HG03039 (cell line): ENCODE measurements at regions not wholly inside any gene's neighbourhood (a gene's known extent, or its start where the extent isn't known, plus 50 kb on each side); places are given as distances from the start of the nearest gene placed in this dataset.
"Not testable (repeated sequence)": the region's sequence is repeated elsewhere in the genome, so short reads cannot be mapped to it uniquely, and the experiment has no call there.

Source experiments
- ATAC-seq: cut with Tn5 transposase; IDR thresholded peaks from one replicate; pipeline ENCODE4 v1.9.1; 2021; ENCODE audit warnings: mild to moderate bottlenecking, moderate library complexity; ENCODE audit not compliant: unreplicated experiment

- ATAC-seq = no peak
Observed at GRCh38 chr7:55299273-55299967, 65.7 kb upstream of the LANCL2 start.

DNA sequence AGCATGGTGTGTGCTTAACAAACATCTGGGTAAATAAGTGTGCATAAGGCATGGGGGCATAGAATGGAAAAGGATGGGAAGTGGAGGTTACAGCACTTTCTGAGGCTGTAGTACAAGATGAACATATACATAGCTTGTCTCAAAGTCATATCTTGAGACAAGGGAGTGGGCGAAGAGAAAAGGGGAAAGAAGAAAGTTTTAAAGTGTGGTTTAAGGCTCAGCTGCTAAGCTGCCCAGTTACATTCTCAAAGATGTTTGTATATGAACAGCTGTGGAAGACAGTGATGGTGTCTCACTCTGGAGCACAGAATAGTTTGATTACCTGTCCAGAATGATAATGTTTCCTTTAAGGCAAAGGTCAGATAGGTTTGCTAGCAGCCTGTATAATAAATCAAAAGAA is 61.9 kb upstream of the LANCL2 start:
- peak; percentile 72 for ATAC-seq

- ATAC-seq = no peak
Observed at GRCh38 chr7:55304018-55304762, 60.9 kb upstream of the LANCL2 start.

DNA sequence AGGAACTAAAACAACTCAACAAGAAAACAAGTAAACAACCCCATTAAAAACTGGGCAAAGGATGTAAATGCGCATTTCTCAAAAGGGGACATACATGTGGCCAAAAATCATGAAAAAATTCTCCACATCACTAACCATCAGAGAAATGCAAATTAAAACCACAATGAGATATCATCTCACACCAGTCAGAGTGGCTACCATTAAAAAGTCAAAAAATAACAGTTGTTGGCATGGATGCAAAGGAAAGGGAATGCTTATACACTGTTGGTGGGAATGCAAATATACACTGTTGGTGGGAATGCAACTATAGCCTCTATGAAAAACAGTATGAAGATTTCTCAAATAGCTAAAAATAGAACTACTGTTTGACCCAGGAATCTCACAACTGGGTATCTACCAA is 60.0 kb upstream of the LANCL2 start:
- ATAC-seq = no peak

GRCh38 chr7:55306331-55306730 is 58.8 kb upstream of the LANCL2 start:
- ATAC-seq = no peak

GRCh38 chr7:55307123-55307916 is 57.8 kb upstream of the LANCL2 start:
- ATAC-seq = no peak

- no peak for ATAC-seq
Observed at GRCh38 chr7:55308186-55308929, 56.8 kb upstream of the LANCL2 start.

- peak; percentile 89 for ATAC-seq
Observed at GRCh38 chr7:55309040-55309991, 55.8 kb upstream of the LANCL2 start.

GRCh38 chr7:55310287-55311025 is 54.7 kb upstream of the LANCL2 start:
- no peak for ATAC-seq

DNA sequence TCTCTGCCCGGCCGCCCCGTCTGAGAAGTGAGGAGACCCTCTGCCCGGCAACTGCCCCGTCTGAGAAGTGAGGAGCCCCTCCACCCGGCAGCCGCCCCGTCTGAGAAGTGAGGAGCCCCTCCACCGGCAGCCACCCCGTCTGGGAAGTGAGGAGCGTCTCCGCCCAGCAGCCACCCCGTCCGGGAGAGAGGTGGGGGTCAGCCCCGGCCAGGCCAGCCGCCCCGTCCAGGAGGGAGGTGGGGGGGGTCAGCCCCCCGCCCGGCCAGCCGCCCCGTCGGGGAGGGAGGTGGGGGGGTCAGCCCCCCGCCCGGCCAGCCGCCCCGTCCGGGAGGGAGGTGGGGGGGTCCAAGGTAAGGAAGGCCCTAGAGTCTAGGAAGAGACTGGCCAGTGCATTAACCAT is 53.2 kb upstream of the LANCL2 start:
- not testable (repeated sequence) for ATAC-seq

DNA sequence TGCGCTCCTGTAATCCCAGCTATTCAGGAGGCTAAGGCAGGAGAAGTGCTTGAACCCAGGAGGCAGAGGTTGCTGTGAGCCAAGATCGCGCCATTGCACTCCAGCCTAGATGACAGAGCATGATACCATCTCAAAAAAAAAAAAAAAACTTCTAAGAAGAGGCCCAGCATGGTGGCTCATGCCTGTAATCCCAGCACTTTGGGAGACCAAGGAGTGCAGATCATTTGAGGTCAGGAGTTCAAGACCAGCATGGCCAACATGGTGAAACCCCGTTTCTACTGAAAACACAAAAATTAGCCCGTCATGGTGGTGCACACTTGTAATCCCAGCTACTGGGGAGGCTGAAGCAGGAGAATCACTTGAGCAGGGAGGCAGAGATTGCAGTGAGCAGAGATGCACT is 51.5 kb upstream of the LANCL2 start:
- ATAC-seq = not testable (repeated sequence)

DNA sequence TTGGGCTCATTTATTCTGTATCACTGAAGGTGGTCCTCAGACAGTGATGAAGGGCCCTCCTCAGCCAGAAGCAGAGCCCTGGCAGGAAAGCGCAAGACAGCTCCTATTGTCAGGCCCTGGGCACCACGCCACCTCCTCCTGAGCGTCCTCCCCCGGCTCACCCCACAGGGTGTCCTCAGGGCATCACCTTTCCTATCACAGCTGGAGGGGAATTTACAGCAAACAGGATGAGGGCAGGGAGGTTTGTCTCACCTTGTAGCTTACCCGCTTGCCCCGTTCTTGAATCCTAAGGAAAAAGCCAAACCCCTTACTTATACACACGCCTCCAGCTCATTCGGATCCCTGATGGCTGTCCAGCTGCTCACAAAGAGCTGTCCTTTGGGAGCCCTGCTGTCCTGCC is 50.2 kb upstream of the LANCL2 start:
- no peak for ATAC-seq
